ENCODE measurements at regions not wholly inside any gene's neighbourhood (a gene's known extent, or its start where the extent isn't known, plus 50 kb on each side); places are given as distances from the start of the nearest gene placed in this dataset.
"Not testable (repeated sequence)": the region's sequence is repeated elsewhere in the genome, so short reads cannot be mapped to it uniquely, and the experiment has no call there.

- DNase-seq: no peak
These were observed 57.9 kb upstream of the CTSV start for GRCh38 chr9:97096793-97097192.

- not testable (repeated sequence) for DNase-seq
These were observed 50.4 kb upstream of the CTSV start for GRCh38 chr9:97089361-97089760.

All from activated T-cell treated with anti-CD3 and anti-CD28 coated beads, Interleukin-2, amount 50 U/mL, for 48 hours (primary cell).